22Rv1 (cell line): ENCODE measurements at regions not wholly inside any gene's neighbourhood (a gene's known extent, or its start where the extent isn't known, plus 50 kb on each side); places are given as distances from the start of the nearest gene placed in this dataset.

Source experiments
- H3K27ac ChIP-seq: fragments of 450-650 bp; 2 replicates; pipeline ENCODE4 v1.5.1; 2017
- ZFX ChIP-seq: fragments of 450-650 bp; IDR thresholded peaks from 2 replicates; pipeline ENCODE4 v1.6.1; 2017; ENCODE audit warnings: antibody characterized with exemption, borderline replicate concordance
- TF ChIP-seq, protein P1 (sequence below): fragments of 450-650 bp; IDR thresholded peaks from 2 replicates; pipeline ENCODE4 v1.5.1; 2017; ENCODE audit warnings: mild to moderate bottlenecking

DNA sequence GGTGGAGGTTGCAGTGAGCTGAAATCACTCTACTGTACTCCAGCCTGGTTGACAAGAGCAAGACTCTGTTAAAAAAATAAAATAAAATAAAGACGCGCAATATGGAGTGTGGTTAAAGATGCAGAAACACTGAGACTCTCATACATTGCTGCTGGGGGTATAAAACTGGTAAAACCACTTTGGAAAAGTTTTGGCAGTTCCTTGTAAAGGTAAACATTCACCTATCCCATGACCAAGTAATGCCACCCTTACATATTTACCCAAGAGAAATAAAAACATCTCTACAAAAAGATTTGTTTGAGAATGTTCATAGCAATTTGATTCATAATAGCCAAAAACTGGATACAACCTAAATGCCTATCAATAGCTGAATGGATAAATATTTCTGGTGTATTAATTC, 398.5 kb downstream of the PDCD6IP start:
- H3K27ac ChIP-seq = no peak overlapping the region
- TF ChIP-seq, protein P1, sequence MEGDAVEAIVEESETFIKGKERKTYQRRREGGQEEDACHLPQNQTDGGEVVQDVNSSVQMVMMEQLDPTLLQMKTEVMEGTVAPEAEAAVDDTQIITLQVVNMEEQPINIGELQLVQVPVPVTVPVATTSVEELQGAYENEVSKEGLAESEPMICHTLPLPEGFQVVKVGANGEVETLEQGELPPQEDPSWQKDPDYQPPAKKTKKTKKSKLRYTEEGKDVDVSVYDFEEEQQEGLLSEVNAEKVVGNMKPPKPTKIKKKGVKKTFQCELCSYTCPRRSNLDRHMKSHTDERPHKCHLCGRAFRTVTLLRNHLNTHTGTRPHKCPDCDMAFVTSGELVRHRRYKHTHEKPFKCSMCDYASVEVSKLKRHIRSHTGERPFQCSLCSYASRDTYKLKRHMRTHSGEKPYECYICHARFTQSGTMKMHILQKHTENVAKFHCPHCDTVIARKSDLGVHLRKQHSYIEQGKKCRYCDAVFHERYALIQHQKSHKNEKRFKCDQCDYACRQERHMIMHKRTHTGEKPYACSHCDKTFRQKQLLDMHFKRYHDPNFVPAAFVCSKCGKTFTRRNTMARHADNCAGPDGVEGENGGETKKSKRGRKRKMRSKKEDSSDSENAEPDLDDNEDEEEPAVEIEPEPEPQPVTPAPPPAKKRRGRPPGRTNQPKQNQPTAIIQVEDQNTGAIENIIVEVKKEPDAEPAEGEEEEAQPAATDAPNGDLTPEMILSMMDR = no peak
- TF ChIP-seq ZFX = no peak

DNA sequence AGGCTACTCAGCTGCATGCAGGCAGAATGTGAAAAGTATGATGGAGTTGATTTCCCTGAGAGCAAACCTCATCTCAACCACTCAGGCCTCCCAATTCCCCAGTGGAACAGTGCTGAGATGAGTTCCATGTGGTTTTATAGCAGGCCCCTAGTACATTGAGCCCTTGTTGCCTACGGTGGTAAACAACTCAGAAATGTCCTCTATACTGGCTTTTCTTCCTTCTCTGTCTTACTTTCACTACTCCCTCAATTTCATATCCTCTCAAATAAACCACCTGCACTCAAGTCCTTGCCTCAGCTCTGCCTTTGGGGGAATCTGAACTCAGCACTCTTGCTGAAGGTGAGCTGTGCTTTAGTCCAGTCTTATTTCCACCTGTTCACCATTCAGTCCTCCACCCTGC, 399.9 kb downstream of the PDCD6IP start:
- no peak for TF ChIP-seq ZFX
- TF ChIP-seq, protein P1 = no peak
- H3K27ac ChIP-seq = no peak overlapping the region

DNA sequence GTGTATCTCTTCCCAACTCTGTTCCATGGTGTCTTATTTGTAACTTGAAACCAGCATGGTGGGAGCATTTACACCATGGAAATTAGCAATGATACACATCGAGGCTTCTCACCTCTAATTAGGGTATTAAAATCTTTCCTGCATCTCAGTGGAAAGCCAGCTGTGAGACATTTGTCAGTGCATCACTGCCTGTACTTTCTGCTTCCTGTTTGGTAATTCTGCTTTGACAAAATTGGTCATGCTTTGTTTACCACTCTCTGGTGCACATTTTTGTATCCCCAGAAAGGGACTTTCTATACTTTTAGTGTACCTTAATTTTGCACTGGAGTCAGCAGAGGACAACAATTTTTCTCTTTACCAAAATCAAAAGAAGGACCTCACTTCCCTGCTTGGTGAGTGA, 402.1 kb downstream of the PDCD6IP start:
- no peak overlapping the region for H3K27ac ChIP-seq
- TF ChIP-seq ZFX = no peak
- TF ChIP-seq, protein P1 = no peak

DNA sequence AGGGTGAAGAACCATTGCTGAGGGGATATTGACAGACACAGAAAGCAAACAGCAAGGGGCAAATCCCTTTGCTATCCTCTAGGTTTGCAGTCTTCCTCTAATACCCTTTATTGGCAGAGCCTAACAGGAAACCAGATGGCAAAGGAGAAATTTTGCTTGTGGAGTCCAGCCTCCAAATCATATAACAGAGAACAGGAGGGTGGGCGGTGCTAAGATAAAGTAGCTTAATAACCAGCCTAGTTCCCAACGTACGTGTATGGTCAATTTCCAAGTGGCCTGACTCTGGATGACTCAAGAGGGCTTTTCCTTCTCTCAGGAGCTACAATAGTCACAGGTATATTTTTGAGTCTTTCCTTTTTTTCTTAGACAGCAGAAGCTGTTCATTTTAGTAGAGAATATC, 404.5 kb downstream of the PDCD6IP start:
- TF ChIP-seq, protein P1 = no peak
- no peak for TF ChIP-seq ZFX
- H3K27ac ChIP-seq = no peak overlapping the region

DNA sequence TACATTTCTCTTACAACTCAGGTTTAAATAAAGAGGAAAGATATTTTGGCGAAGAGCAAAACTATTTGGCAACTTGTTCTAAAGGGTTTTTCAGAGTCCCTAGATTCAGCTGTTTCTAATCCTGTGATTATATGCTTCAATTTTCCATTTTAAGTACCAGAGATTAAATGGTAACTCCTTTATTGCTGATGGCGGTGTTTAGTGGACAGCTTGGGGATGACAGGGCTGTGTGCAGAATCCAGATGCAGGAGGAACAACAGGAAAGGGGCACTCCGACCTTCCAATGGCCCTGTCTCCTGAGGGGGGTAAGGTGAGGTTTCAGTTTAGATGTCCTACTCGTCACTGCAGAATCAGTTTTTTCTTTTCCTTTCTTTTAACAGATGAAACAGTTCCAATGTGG, 405.0 kb downstream of the PDCD6IP start:
- H3K27ac ChIP-seq = no peak overlapping the region
- TF ChIP-seq, protein P1 = no peak
- TF ChIP-seq ZFX = no peak

DNA sequence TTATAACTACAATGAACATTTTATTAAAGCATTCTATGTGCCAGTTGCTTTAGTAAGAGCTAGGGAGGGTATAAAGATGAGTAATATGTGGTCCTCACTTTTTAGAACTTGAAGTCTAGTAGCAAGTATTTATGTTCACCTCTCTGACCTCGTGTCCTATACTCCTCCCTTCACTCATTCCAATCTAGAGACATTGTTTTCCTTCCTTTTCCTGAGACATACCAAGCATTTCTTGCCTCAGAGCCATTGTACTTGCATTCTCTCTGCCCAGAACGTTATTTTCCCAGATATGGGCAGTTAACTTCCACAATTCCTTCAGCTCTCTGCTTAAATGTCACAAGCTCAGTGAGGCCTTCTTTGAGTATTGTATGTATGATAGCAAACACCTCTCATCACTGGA, 408.6 kb downstream of the PDCD6IP start:
- TF ChIP-seq ZFX = no peak
- TF ChIP-seq, protein P1 = no peak
- H3K27ac ChIP-seq = no peak overlapping the region

DNA sequence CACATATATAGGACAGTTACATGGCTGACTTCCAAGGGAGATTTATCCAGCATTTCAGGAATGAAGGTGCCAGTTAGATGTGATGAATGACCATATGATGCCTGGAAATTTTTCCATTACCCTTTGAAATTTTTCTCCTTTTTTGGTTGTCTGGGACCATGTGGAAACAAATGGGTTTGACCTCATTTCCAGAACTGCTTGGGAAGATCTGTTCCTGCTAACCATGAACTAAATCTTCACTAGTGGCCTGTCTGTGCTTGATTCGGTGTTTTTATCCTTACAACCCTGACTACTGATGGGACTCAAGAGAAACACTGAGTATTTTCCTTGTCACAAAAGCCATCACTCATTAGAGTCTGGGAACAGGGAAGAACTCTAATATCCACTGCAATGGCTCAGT, 409.4 kb downstream of the PDCD6IP start:
- no peak overlapping the region for H3K27ac ChIP-seq
- TF ChIP-seq, protein P1 = no peak
- no peak for TF ChIP-seq ZFX
